ENCODE measurements at regions not wholly inside any gene's neighbourhood (a gene's known extent, or its start where the extent isn't known, plus 50 kb on each side); places are given as distances from the start of the nearest gene placed in this dataset.

DNA sequence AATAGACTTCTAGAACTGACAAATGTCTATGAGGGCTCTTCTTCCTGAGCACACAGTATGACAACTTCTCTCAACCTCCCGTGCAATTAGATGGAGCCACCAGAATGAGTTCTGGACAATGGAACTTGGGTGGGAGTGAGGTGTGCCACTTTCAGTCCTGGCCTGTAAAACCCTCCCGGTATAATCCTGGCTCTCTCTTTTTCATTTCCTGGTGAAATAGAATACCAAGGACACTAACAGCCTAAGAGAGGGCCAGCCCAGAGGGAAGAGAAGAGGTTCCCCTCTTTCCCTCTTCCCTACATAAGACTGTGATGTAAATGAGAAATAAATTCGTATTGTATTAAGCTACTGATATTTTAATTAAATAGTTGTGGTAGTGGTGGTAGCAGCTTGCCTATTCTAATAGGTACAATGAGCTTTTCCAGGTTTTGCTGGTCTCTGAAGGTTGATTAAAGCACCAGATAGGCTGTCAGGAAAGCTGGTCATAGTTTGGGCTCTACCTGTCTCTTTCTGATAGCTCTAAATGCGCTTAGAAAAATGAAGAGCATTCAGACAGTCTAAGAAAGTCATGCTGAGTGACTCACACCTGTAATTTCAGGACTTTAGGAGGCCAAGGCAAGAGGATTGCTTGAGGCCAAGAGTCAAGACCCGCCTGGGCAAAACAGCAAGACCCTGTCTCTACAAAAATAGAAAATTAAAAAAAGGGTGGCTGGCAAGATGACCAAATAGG lies 108.6 kb upstream of the ZNF644 start:
- no peaks in the 10 kb centered on the region for H3K4me1 ChIP-seq (replicated peaks in 1 of 2; ENCODE audit: control insufficient read depth in 2 of 2, insufficient read depth in 2 of 2, low read length in 2 of 2)
- FAIRE-seq = no peak
- no peak overlapping the region for H3K27ac ChIP-seq (ENCODE audit: extremely low read depth, low read depth, low read length)
- ATAC-seq = no peak
- ChIA-PET POLR2A (interaction anchor here (1.0 kb wide), 1 partner anchor 10 kb away, joined by 3 read pairs; no protein-coding TSS in a partner anchor), CTCF (ENCODE audit: low intra/inter-chr PET ratio) (no interaction called here)
- no peak for DNase-seq (ENCODE audit: extremely low read depth in 1 of 4, low spot score in 3 of 4)
- no peaks in the 10 kb centered on the region for H4K20me1 ChIP-seq (replicated peaks; ENCODE audit: control insufficient read depth, insufficient read depth, low read length)
- WGBS (ENCODE audit: insufficient coverage, low coverage, missing lambda C conversion rate) = 0% methylated on average over 5 of the region's 5 CpGs
- H3K36me3 ChIP-seq (ENCODE audit: control insufficient read depth, insufficient read depth, low read length) = no peaks in the 10 kb centered on the region
- BruUV-seq (replicated peaks) = no TSS peak
- no peak overlapping the region for H3K4me2 ChIP-seq (ENCODE audit: insufficient read depth, low read length)
- no peaks in the 10 kb centered on the region for H3K9me1 ChIP-seq (ENCODE audit: control insufficient read depth, insufficient read depth, low read length)
- H3K27me3 ChIP-seq (ENCODE audit: control insufficient read depth in 2 of 2, insufficient read depth in 2 of 2, low read length in 2 of 2) = peaks cover 15 to 25% of the 10 kb centered on the region in 2 experiments
- intact Hi-C loops (cut with micrococcal nuclease) (no loop called here), in situ Hi-C loops (cut with MboI) (no loop called here)
- no peak for TF ChIP-seq ZNF23 (CRISPR knock-in tag; IDR thresholded peaks at IDR 0.05)
- TF ChIP-seq KAT8 (IDR thresholded peaks at IDR 0.05; ENCODE audit: low read depth) = no peak
- TF ChIP-seq ILF3 (IDR thresholded peaks at IDR 0.05; ENCODE audit: borderline replicate concordance) = no peak
- no peak for TF ChIP-seq NR2C1 (IDR thresholded peaks at IDR 0.05)
- TF ChIP-seq NR2C1 (tag; IDR thresholded peaks at IDR 0.05) = no peak
- no peak for TF ChIP-seq HMG20A (CRISPR knock-in tag; conservative IDR thresholded peaks at IDR 0.05)
- TF ChIP-seq CBFB (CRISPR knock-in tag; IDR thresholded peaks at IDR 0.05) = no peak
- TF ChIP-seq NR2C2 (CRISPR knock-in tag; IDR thresholded peaks at IDR 0.05) = no peak
- TF ChIP-seq NR2C2 (tag; IDR thresholded peaks at IDR 0.05) = no peak
- no peak for TF ChIP-seq JUND (IDR thresholded peaks at IDR 0.05; ENCODE audit: borderline replicate concordance, low read depth, low read length)
- no peak for TF ChIP-seq JUND (tag; IDR thresholded peaks at IDR 0.05; ENCODE audit: borderline replicate concordance, low read depth, low read length)
- H3K9me3 ChIP-seq (replicated peaks; ENCODE audit: control insufficient read depth, insufficient read depth, low read depth, low read length) = no peaks in the 10 kb centered on the region
- H3K9ac ChIP-seq (ENCODE audit: insufficient read depth in 1 of 2, low read depth in 2 of 2, low read length in 2 of 2) = no peak overlapping the region
- no peak overlapping the region for H2AFZ ChIP-seq (ENCODE audit: low read depth, low read length)
- H3K4me3 ChIP-seq = no peak overlapping the region
- H3K79me2 ChIP-seq (ENCODE audit: control insufficient read depth, insufficient read depth, low read length) = no peaks in the 10 kb centered on the region

Data from K562 (cell line).